PC-3 (cell line): ENCODE measurements at regions not wholly inside any gene's neighbourhood (a gene's known extent, or its start where the extent isn't known, plus 50 kb on each side); places are given as distances from the start of the nearest gene placed in this dataset.

Experiments
- EZH2 ChIP-seq: fragments of 300-600 bp; sonication (generic); IDR thresholded peaks from one replicate; pipeline ENCODE4 v1.6.1; 2017; ENCODE audit warnings: antibody characterized with exemption, mild to moderate bottlenecking, low read length; ENCODE audit not compliant: unreplicated experiment
- EZH2phosphoT487 ChIP-seq: fragments of 300-600 bp; sonication (generic); IDR thresholded peaks from 2 replicates; pipeline ENCODE4 v1.6.1; 2018; ENCODE audit warnings: mild to moderate bottlenecking, antibody characterized with exemption, low read length, borderline replicate concordance
- TF ChIP-seq, protein P1 (sequence below): fragments of 300-600 bp; sonication (generic); conservative IDR thresholded peaks from 2 replicates; pipeline ENCODE4 v1.5.1; 2017; ENCODE audit warnings: antibody characterized with exemption, low read depth, mild to moderate bottlenecking, low read length

GRCh38 chr10:80860719-80861118 is 323.0 kb downstream of the SH2D4B start:
- TF ChIP-seq, protein P1, sequence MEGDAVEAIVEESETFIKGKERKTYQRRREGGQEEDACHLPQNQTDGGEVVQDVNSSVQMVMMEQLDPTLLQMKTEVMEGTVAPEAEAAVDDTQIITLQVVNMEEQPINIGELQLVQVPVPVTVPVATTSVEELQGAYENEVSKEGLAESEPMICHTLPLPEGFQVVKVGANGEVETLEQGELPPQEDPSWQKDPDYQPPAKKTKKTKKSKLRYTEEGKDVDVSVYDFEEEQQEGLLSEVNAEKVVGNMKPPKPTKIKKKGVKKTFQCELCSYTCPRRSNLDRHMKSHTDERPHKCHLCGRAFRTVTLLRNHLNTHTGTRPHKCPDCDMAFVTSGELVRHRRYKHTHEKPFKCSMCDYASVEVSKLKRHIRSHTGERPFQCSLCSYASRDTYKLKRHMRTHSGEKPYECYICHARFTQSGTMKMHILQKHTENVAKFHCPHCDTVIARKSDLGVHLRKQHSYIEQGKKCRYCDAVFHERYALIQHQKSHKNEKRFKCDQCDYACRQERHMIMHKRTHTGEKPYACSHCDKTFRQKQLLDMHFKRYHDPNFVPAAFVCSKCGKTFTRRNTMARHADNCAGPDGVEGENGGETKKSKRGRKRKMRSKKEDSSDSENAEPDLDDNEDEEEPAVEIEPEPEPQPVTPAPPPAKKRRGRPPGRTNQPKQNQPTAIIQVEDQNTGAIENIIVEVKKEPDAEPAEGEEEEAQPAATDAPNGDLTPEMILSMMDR, result no peak
- TF ChIP-seq EZH2, result no peak
- no peak for TF ChIP-seq EZH2phosphoT487
